GM12873 (cell line): ENCODE measurements at regions not wholly inside any gene's neighbourhood (a gene's known extent, or its start where the extent isn't known, plus 50 kb on each side); places are given as distances from the start of the nearest gene placed in this dataset.

Experiments used
- TF ChIP-seq, protein P1 (sequence below): IDR thresholded peaks from 2 replicates; pipeline ENCODE4 v1.5.1; 2012; ENCODE audit warnings: low read depth, mild to moderate bottlenecking, moderate library complexity, low read length, control low read depth; ENCODE audit not compliant: insufficient read depth; ENCODE audit errors: missing control alignments

DNA sequence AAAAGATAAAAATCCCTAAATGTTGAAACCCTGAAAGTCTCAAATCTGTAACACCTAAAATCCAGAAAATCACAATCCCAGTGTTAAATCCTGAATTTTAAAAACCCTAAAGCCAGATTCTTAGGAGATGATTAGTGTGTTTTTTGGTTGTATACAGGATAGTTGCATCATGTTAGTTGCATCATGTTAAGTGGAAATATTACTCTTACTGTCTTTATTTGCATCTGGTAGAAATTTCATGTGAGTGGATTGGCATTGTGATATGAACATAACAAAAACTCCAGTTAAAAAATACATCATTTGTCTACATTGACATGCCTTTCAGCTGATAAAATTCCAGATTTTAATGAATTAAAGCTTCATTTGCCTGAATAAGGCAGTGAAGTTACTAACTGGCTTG is 683.1 kb upstream of the ACVR2A start:
- TF ChIP-seq, protein P1, sequence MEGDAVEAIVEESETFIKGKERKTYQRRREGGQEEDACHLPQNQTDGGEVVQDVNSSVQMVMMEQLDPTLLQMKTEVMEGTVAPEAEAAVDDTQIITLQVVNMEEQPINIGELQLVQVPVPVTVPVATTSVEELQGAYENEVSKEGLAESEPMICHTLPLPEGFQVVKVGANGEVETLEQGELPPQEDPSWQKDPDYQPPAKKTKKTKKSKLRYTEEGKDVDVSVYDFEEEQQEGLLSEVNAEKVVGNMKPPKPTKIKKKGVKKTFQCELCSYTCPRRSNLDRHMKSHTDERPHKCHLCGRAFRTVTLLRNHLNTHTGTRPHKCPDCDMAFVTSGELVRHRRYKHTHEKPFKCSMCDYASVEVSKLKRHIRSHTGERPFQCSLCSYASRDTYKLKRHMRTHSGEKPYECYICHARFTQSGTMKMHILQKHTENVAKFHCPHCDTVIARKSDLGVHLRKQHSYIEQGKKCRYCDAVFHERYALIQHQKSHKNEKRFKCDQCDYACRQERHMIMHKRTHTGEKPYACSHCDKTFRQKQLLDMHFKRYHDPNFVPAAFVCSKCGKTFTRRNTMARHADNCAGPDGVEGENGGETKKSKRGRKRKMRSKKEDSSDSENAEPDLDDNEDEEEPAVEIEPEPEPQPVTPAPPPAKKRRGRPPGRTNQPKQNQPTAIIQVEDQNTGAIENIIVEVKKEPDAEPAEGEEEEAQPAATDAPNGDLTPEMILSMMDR = no peak

DNA sequence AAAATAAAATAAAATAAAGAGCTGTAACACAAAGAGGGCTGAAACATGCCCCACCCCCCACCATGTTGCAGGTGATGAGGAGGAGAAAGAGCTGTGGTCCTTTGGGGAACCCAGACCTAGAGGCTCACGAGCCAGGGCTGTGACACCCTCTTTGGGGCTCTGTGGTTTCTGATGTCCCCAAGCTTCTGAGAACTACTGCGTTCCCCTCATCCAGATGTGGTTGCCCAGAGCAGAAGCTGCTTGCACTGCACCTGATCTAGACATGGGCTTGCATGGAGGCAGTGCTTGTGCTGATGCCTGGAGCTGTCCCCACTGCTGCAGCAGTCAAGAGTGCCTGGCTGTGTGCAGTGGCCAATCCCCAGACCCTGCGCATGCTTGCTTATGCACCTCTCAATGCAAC is 687.9 kb upstream of the ACVR2A start:
- TF ChIP-seq, protein P1 = no peak

GRCh38 chr2:147150241-147150635 is 694.6 kb upstream of the ACVR2A start:
- TF ChIP-seq, protein P1 = no peak

DNA sequence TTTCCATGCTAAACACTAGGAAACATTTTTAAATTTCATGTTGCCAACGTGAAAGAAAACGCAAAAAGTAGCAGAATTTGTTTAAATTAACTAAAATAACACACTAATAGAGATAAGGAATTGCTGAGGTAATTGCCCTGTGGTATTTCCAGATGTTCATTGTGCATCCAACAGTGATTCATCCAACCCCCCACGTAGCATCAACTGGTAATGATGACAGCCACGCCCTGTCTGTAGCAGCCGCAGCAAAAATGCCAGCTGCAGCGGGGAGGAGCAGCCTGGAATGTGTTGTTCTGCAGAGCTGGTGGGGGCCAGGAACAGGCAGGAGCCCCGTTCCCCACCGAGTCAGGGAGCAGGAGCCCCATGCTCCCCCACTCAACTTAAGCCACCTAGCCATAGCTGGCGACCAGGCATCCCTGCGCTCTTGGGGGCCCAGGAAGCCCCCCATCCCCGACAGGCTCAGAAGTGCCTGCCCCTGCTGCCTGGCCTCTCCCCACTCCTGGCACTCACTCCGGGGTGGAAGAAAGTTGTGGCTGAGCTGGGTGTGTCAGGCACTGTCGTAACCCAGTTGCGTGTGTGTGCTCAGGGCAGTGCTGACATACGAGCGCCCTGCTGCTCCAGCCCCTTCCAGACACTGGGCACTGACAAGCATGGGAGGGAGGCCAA is 695.1 kb upstream of the ACVR2A start:
- TF ChIP-seq, protein P1 = no peak

DNA sequence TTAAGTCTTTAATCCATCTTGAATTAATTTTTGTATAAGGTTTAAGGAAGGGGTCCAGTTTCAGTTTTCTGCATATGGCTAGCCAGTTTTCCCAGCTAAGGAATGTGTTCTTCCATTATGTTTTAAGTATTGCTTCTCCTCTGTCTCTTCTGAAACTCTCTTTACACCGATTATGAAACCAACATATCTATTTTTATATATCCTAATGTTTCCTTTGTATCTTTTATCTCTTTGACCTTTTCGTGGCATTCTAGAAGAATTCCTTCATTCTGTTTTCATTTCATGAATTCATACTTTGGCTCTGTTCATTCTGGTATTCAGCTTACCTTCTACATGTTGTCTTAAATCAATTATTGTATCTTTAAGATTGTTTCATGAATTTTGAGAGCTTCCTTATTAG is 697.0 kb upstream of the ACVR2A start:
- TF ChIP-seq, protein P1 = no peak

GRCh38 chr2:147141930-147142329 is 702.9 kb upstream of the ACVR2A start:
- TF ChIP-seq, protein P1 = no peak

- TF ChIP-seq, protein P1 = no peak
Measured at GRCh38 chr2:147137711-147138110, 707.1 kb upstream of the ACVR2A start.

- TF ChIP-seq, protein P1 = no peak
Measured at GRCh38 chr2:147135376-147135775, 709.5 kb upstream of the ACVR2A start.
